ENCODE measurements at regions not wholly inside any gene's neighbourhood (a gene's known extent, or its start where the extent isn't known, plus 50 kb on each side); places are given as distances from the start of the nearest gene placed in this dataset.
"Not testable (repeated sequence)": the region's sequence is repeated elsewhere in the genome, so short reads cannot be mapped to it uniquely, and the experiment has no call there.

- no peak for DNase-seq (ENCODE audit: low read depth)
Observed at GRCh38 chr12:131413471-131413870, 297.4 kb upstream of the SFSWAP start.

GRCh38 chr12:131414155-131414922, 296.6 kb upstream of the SFSWAP start:
- DNase-seq (ENCODE audit: low read depth), result not testable (repeated sequence)

GRCh38 chr12:131415781-131416180, 295.1 kb upstream of the SFSWAP start:
- DNase-seq (ENCODE audit: low read depth), result no peak

- DNase-seq (ENCODE audit: low read depth), result no peak
Observed at GRCh38 chr12:131418121-131418520, 292.8 kb upstream of the SFSWAP start.

- no peak for DNase-seq (ENCODE audit: low read depth)
Observed at GRCh38 chr12:131418884-131419283, 292.0 kb upstream of the SFSWAP start.

GRCh38 chr12:131420867-131421447, 289.9 kb upstream of the SFSWAP start:
- no peak for DNase-seq (ENCODE audit: low read depth)

GRCh38 chr12:131421509-131422186, 289.2 kb upstream of the SFSWAP start:
- no peak for DNase-seq (ENCODE audit: low read depth)

- no peak for DNase-seq (ENCODE audit: low read depth)
Observed at GRCh38 chr12:131422187-131422520, 288.7 kb upstream of the SFSWAP start.

GRCh38 chr12:131422744-131423143, 288.1 kb upstream of the SFSWAP start:
- DNase-seq (ENCODE audit: low read depth), result no peak

- DNase-seq (ENCODE audit: low read depth), result no peak
Observed at GRCh38 chr12:131424270-131424669, 286.6 kb upstream of the SFSWAP start.

- no peak for DNase-seq (ENCODE audit: low read depth)
Observed at GRCh38 chr12:131425112-131426075, 285.5 kb upstream of the SFSWAP start.

GRCh38 chr12:131428091-131428685, 282.7 kb upstream of the SFSWAP start:
- DNase-seq (ENCODE audit: low read depth), result no peak

GRCh38 chr12:131429221-131429620, 281.7 kb upstream of the SFSWAP start:
- not testable (repeated sequence) for DNase-seq (ENCODE audit: low read depth)

- DNase-seq (ENCODE audit: low read depth), result not testable (repeated sequence)
Observed at GRCh38 chr12:131429697-131430096, 281.2 kb upstream of the SFSWAP start.

- no peak for DNase-seq (ENCODE audit: low read depth)
Observed at GRCh38 chr12:131430158-131430742, 280.6 kb upstream of the SFSWAP start.

GRCh38 chr12:131431126-131431655, 279.7 kb upstream of the SFSWAP start:
- DNase-seq (ENCODE audit: low read depth), result not testable (repeated sequence)

GRCh38 chr12:131432532-131433260, 278.2 kb upstream of the SFSWAP start:
- DNase-seq (ENCODE audit: low read depth), result no peak

GRCh38 chr12:131434208-131435125, 276.4 kb upstream of the SFSWAP start:
- DNase-seq (ENCODE audit: low read depth), result no peak
